IMR-90 (cell line): ENCODE measurements at regions not wholly inside any gene's neighbourhood (a gene's known extent, or its start where the extent isn't known, plus 50 kb on each side); places are given as distances from the start of the nearest gene placed in this dataset.

Source experiments
- MXI1 ChIP-seq: IDR thresholded peaks from 2 replicates; pipeline ENCODE4 v1.6.1; 2012; ENCODE audit warnings: low read depth, mild to moderate bottlenecking, low read length, moderate library complexity, borderline replicate concordance
- POLR2A ChIP-seq: IDR thresholded peaks from 2 replicates; pipeline ENCODE4 v1.6.1; 2012; ENCODE audit warnings: mild to moderate bottlenecking, low read depth, low read length

DNA sequence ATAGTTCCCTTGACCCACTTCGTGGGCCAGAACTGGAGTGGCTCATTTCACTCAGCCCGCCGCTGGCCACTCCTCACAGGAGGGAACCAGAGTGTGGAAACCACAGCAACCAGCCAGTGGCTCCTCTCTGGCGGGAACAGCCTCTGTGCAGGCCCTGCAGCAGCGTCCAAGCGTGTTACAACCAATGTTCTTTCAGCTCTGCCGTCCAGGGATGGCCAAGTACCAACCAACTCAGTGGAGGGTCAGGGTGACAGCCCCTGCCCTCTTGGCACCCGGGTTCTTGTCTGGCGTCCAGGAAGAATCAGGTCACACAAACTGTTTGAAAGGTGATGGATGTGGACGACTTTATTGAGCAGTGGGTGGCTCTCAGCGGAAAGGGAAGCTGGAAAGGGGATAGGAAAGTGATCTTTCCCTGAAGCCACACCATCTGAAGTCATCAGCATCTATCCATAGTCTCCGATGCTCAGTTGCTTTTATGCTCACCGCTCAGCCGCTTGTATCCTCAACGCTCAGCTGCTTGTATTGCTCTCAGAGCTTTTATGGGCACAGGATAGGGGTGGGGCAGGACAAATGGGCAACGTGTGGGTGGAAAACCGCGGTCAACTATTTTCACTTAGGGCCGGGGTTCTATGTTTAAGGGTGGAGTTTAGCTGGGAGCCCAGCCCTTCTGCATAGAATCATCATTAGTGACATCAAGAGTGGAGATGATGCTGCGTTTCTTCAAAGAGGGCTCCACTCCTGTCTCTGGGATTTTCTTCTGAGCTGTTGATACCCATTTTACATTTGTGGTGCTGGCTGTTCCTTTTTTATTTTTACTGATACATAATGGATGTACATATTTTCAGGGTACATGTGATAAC, 250.2 kb downstream of the RRAGC start:
- TF ChIP-seq MXI1 (no peak), POLR2A (no peak)
